IPS DF 4.7 (cell line): ENCODE measurements at regions not wholly inside any gene's neighbourhood (a gene's known extent, or its start where the extent isn't known, plus 50 kb on each side); places are given as distances from the start of the nearest gene placed in this dataset.
A peak's percentile ranks its signal among the peaks of the same experiment; 100 is the strongest.

Experiments
- DNase-seq: peaks from one replicate; pipeline ENCODE4 v3.0.0-alpha.2; 2013; ENCODE audit warnings: low spot score; ENCODE audit errors: extremely low read depth

DNA sequence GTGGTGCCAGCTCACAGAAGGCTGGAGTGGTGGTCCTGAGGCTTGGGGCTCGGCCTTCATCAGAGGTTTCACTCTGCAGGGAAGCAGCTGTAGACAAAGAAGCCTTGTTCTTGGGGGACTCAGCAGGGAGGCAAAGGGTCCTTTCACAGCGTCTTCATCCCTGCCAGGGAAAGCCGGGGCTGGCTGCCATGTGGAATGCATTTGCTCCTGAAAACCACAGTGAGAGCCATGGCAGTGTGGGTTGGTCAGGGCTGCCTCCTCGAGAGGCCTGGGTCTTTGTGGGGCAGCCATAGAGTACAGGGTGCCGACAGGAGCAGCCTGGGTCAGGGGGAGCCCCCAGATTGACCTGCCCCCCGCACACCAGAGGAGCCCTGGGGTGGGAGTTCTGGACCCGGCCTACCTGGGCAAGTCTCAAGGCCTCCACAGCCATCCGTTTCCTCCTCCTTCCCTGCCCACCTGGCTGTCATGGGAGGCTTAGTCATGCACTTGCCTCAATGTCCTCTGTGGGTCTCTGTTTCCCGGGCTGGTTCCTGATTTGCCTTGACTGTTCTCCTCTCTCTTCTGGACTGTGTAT is 144.0 kb downstream of the CDC5L start:
- DNase-seq, result no peak

DNA sequence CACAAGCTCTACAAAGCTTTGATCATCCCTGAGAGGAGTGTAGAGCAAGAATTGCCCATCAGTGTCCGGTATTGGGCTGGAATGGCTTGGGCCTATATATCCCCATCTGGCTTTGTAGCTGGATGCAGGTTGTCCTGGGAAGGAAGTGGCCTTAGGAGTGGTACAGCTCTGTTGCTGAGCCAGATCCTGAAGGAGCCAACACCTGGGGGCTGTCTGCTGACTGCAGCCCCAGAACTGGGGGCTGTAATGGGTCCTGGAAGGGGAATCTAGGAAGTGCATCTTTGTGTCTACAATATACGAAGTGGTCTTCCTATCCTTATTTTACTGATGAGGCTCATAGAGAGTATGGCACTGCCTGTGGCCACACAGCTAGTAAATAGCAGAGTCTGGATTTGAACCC is 145.9 kb downstream of the CDC5L start:
- DNase-seq, result no peak

- DNase-seq, result no peak
Observed at GRCh38 chr6:44534291-44534690, 146.8 kb downstream of the CDC5L start.

DNA sequence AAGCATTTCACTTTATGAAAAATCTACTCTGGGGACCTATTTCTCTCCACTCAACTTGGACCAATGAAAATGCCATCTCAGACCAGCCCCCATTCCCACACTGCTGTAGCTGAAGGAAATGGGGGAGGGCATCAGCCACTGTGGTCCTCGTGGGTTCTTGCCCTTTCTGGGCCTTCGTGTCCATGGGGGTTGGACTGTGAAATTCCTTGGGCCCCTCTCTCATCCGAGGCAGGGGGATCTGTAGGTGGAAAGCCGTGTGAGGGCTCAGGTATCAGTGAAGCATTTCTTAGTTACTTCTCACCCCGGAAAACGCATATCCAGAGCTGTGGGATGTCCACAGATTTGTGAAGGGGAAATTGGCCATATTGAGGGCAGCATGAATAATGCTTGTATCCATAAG is 147.9 kb downstream of the CDC5L start:
- DNase-seq, result no peak

- no peak for DNase-seq
Observed at GRCh38 chr6:44535967-44536366, 148.5 kb downstream of the CDC5L start.

DNA sequence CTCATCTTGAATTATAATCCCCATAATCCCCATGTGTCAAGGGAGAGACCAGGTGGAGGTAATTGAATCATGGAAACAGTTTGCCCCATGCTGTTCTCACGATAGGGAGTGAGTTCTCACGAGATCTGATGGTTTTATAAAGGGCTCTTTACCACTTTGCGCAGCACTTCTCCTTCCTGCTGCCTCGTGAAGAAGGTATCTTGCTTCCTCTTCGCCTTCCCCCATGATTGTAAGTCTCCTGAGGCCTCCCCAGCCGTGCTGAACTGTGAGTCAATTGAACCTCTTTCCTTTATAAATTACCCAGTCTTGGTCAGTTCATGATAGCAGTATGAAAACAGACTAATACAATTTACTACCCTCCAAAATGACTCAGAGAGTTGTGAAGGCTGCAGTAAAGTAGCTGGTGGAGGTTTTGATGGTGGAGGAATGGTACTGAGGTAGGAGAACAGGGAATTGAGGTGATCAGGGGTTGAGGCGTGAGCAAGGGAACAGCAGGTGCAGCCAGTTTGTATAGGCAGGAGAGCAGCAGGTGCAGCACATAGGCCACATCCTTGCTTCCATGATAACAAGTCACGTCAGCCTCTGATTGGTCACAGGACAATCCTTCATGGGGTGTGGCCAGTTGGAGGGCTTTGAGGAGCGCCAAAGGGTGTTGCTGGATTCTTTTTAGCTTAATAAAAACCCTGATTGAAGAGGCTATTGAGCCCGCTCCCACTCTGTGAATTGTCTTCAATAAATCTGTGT is 150.0 kb downstream of the CDC5L start:
- DNase-seq, result no peak

DNA sequence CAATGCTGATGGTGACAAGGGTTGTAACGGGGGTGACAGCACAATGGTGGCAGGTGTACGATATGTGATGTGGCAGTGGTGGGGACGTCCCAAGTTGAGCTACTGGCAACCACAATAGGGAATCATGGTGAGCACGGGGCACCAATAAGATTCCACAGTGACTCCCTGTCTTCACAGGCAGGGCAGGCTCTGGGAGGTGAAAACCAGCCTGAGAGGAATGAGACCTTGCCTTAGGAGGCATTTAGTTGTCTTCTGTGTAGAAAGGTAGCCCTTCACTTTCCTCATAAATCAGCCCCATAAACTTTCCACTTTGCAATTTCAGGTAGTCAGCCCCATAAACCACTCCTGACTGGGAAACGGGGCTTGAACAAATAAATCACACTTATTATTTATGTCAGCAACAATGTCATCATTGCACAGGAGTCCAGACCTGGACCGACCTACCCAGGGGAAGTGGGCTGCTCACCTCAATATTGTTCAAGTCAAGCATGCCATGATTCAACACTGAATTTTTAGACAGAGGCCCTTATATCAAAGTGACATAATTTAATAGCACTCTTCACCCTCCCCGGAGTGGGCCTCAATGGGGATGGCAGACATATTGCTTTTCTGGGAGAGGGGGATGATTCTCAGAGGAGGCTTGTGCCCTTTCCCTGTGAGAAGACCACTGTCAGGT is 150.8 kb downstream of the CDC5L start:
- DNase-seq, result no peak

DNA sequence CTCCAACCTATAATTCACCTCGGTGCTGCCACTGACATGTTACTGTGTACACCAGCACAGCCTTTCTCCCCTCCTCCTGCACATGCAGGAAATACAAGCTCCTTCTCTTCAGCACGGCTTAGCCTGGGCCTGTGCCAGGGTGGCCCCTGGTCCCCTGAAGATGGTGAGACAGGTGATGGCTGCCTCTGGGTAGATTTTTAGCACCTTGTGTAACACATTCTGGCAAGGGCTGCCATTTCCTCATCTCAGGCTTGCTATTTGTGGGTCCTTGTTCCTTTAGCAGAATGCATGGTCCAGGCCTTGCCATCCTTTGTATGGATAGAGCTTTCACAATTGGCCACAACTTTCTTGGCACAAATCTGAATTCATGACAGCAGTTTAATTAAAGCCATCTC is 151.3 kb downstream of the CDC5L start:
- no peak for DNase-seq

DNA sequence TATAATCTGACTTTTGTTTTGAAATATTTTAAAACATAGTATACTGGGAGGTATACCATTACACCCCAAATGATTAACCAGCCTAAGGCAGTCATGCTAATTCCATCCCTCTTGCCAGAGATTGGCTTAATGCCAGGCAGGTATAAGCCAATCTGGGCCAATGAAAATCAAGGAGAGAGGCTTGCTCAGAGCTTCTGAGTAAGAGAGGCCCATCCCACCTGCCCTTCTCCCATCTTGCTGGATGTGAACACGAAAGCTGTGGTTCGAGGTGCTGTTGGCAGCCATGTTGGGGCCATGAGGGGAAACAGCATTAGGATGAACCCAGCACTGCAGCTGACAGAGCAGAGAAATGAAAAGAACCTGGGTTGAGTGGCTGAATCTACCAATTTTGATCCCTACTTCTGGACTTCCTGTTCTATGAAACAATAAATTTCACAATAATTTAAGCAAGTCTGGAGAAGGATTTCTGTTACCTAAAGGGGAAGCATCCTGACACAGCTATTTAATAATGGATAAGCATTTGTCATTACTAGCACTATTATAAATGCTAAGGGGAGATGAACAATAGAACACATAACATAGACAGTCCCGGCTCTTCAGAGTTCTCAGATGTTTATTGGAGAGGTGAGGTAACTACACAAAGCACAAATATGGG is 152.3 kb downstream of the CDC5L start:
- no peak for DNase-seq

DNA sequence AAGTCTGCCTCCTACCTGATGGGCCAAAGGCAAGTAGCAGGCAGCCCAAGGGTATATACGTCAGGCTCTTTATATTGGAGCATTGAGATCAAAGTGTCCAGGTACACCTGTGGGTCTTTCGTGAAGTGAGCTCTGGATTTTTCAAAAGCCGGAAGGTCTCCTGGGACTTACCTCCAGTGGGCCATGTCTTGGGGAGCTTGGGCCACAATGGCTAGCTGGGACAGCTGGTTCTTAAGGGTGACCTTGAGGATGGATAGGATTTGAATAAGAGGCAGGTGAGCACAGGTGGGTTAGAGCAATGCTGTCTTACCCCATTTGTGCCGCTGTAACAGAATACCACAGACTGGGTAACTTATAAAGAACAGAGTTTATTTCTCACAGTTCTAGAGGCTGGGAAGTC is 153.4 kb downstream of the CDC5L start:
- no peak for DNase-seq

GRCh38 chr6:44542401-44543116 is 155.1 kb downstream of the CDC5L start:
- peak; percentile 66 for DNase-seq

- no peak for DNase-seq
Observed at GRCh38 chr6:44543664-44544063, 156.2 kb downstream of the CDC5L start.

- no peak for DNase-seq
Observed at GRCh38 chr6:44545224-44545623, 157.7 kb downstream of the CDC5L start.

GRCh38 chr6:44548319-44548718 is 160.8 kb downstream of the CDC5L start:
- no peak for DNase-seq

DNA sequence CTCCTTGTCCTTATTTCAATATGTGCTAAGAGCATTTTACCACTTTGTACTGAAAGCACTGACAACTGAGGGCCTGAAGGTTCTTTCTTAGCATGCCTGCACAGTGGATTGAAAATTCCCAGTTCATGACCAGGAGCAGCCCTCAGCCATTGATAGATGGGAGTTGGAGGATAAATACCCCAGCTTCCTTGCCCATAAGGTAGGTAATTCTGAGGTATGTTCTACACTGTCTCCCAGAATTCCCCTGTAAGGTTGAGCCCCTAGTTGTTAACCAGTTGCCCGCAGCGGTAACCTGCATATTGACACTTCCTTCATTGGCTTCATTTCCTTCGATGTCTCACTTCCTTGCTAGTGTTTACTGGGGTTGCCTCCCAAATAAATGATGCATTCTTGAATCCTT is 162.0 kb downstream of the CDC5L start:
- no peak for DNase-seq

DNA sequence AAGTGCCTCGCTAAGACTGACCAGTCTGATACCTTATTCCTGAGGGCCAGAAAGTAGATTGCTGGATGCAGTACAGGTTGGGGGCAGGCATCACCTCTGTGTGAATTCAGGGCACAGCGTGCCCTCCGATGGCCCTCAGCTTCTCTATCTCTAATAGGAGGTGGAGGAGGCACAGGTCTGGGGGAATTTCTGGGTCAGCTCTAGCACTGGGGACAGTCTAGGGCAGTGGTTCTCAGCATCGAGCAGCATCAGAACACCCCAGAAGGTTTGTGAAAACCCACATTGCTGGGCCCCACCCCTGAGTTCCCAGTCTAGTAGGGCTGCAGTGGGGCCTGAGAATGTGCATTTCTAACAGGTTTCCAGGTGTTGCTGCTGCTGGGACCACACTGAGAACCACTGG is 166.7 kb downstream of the CDC5L start:
- DNase-seq, result no peak

- DNase-seq, result no peak
Observed at GRCh38 chr6:44554861-44555260, 167.4 kb downstream of the CDC5L start.

DNA sequence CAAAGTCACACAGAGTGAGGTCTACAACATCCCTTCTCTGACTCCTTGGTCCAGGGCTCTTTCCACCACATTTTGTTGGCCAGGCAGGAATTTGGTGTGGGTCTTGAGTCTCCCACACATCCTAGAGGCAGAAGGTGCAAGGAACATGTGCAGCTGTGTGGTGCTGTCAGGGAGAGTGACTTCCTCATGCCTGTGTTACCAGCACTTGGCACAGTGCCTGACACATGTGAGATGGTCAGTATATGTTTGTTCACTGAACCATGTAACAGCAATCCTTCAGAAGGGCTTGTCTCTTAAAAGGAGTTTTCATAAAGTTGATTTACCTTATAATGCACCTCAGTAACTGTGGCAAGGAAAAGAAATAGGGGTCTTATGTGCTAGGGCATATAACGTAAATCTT is 168.5 kb downstream of the CDC5L start:
- DNase-seq, result no peak

GRCh38 chr6:44558024-44558831 is 170.7 kb downstream of the CDC5L start:
- DNase-seq, result no peak

GRCh38 chr6:44558832-44559251 is 171.3 kb downstream of the CDC5L start:
- no peak for DNase-seq
